Fibroblast of villous mesenchyme (primary cell): ENCODE measurements at regions not wholly inside any gene's neighbourhood (a gene's known extent, or its start where the extent isn't known, plus 50 kb on each side); places are given as distances from the start of the nearest gene placed in this dataset.

Source experiments
- DNase-seq: peaks from one replicate; pipeline ENCODE4 v3.0.0-alpha.2; 2010; ENCODE audit warnings: low read depth
- H3K4me3 ChIP-seq: 2 replicates; pipeline ENCODE4 v1.5.1; 2011; ENCODE audit warnings: low read depth, mild to moderate bottlenecking, low read length
- CTCF ChIP-seq: IDR thresholded peaks from 2 replicates; pipeline ENCODE4 v1.5.1; 2012; ENCODE audit warnings: low read depth, mild to moderate bottlenecking, low read length; ENCODE audit not compliant: insufficient read depth

GRCh38 chr17:68710976-68711375, 109.8 kb upstream of the FAM20A start:
- peak; percentile 66 for DNase-seq
- H3K4me3 ChIP-seq, result peak overlapping the region; percentile 15
- TF ChIP-seq CTCF, result no peak

- peak overlapping the region; percentile 19 for H3K4me3 ChIP-seq
- peak; percentile 98 for DNase-seq
- no peak for TF ChIP-seq CTCF
These were observed 109.0 kb upstream of the FAM20A start for GRCh38 chr17:68710035-68710780.

- DNase-seq, result peak; percentile 28
- no peak overlapping the region for H3K4me3 ChIP-seq
- no peak for TF ChIP-seq CTCF
These were observed 108.3 kb upstream of the FAM20A start for GRCh38 chr17:68709461-68709860.

- no peak for TF ChIP-seq CTCF
- DNase-seq, result peak; percentile 80
- H3K4me3 ChIP-seq, result no peak overlapping the region
These were observed 105.9 kb upstream of the FAM20A start for GRCh38 chr17:68707031-68707430.

- H3K4me3 ChIP-seq, result no peak overlapping the region
- no peak for TF ChIP-seq CTCF
- peak; percentile 72 for DNase-seq
These were observed 105.3 kb upstream of the FAM20A start for GRCh38 chr17:68706356-68706920.

- DNase-seq, result no peak
- H3K4me3 ChIP-seq, result no peak overlapping the region
- no peak for TF ChIP-seq CTCF
These were observed 104.5 kb upstream of the FAM20A start for GRCh38 chr17:68705714-68706076.
